Neural cell (in vitro differentiated cells): ENCODE measurements at regions not wholly inside any gene's neighbourhood (a gene's known extent, or its start where the extent isn't known, plus 50 kb on each side); places are given as distances from the start of the nearest gene placed in this dataset.

Source experiments
- H2AFZ ChIP-seq: fragments of 200-600, 300-800 bp; sonication (generic), shearing (Covaris generic); 2 replicates; pipeline ENCODE4 v1.6.0; 2014; ENCODE audit warnings: low read depth, mild to moderate bottlenecking, antibody characterized with exemption, low read length, moderate library complexity
- H3F3A ChIP-seq: fragments of 200-600 bp; shearing (Covaris generic); 2 replicates; pipeline ENCODE4 v1.6.1; 2016; ENCODE audit warnings: mild to moderate bottlenecking, moderate library complexity, mixed read lengths, antibody characterized with exemption, low read length; ENCODE audit not compliant: insufficient read depth, poor library complexity, severe bottlenecking
- H3K27ac ChIP-seq: fragments of 200-600, 300-800 bp; sonication (generic), shearing (Covaris generic); 2 replicates; pipeline ENCODE4 v1.5.1; 2014; ENCODE audit warnings: mild to moderate bottlenecking, low read length, moderate library complexity
- H3K27me3 ChIP-seq: fragments of 300-800, 200-600 bp; sonication (generic), shearing (Covaris generic); 2 replicates; pipeline ENCODE4 v1.6.0; 2014; ENCODE audit warnings: mild to moderate bottlenecking, low read depth, low read length, moderate library complexity; ENCODE audit not compliant: insufficient read depth
- H3K36me3 ChIP-seq: fragments of 300-800, 200-600 bp; sonication (generic), shearing (Covaris generic); 2 replicates; pipeline ENCODE4 v1.5.1; 2014; ENCODE audit warnings: mild to moderate bottlenecking, antibody characterized with exemption, low read length, moderate library complexity; ENCODE audit not compliant: insufficient read depth
- H3K4me2 ChIP-seq: fragments of 300-800, 200-600 bp; sonication (generic), shearing (Covaris generic); 2 replicates; pipeline ENCODE4 v1.6.0; 2014; ENCODE audit warnings: mild to moderate bottlenecking, low read length
- H3K4me3 ChIP-seq: fragments of 300-800, 200-600 bp; sonication (generic), shearing (Covaris generic); 2 replicates; pipeline ENCODE4 v1.5.1; 2014; ENCODE audit warnings: mild to moderate bottlenecking, low read length, moderate library complexity
- H3K79me2 ChIP-seq: fragments of 200-600 bp; shearing (Covaris generic); replicated peaks from 2 replicates; pipeline ENCODE4 v1.6.0; 2014; ENCODE audit warnings: mild to moderate bottlenecking, low read length, moderate library complexity; ENCODE audit not compliant: insufficient read depth
- H3K9ac ChIP-seq: fragments of 300-800, 200-600 bp; sonication (generic), shearing (Covaris generic); 2 replicates; pipeline ENCODE4 v1.6.1; 2016; ENCODE audit warnings: mild to moderate bottlenecking, low read length, mixed read lengths
- H3K9me2 ChIP-seq: fragments of 200-600 bp; shearing (Covaris generic); 2 replicates; pipeline ENCODE4 v1.6.1; 2016; ENCODE audit warnings: mild to moderate bottlenecking, low read length, mixed read lengths; ENCODE audit not compliant: insufficient read depth
- H3K9me3 ChIP-seq: fragments of 200-600, 300-800 bp; sonication (generic), shearing (Covaris generic); 2 replicates; pipeline ENCODE4 v1.6.1; 2016; ENCODE audit warnings: mild to moderate bottlenecking, mixed run types, low read length, moderate library complexity, mixed read lengths
- H4K20me1 ChIP-seq: fragments of 200-600 bp; shearing (Covaris generic); 2 replicates; pipeline ENCODE4 v1.6.1; 2016; ENCODE audit warnings: mild to moderate bottlenecking, mixed run types; ENCODE audit not compliant: insufficient read depth
- EP300 ChIP-seq: fragments of 450-650 bp; conservative IDR thresholded peaks from 2 replicates; pipeline ENCODE4 v1.6.1; 2014; ENCODE audit warnings: antibody characterized with exemption, mild to moderate bottlenecking, moderate library complexity; ENCODE audit not compliant: poor library complexity, severe bottlenecking
- EZH2 ChIP-seq: fragments of 200-600, 300-800 bp; shearing (Covaris generic), sonication (generic); IDR thresholded peaks from 2 replicates; pipeline ENCODE4 v1.6.1; 2014; ENCODE audit warnings: antibody characterized with exemption, low read length, borderline replicate concordance, mild to moderate bottlenecking; ENCODE audit not compliant: insufficient read depth, poor library complexity, severe bottlenecking
- MXI1 ChIP-seq: fragments of 450-650 bp; conservative IDR thresholded peaks from 2 replicates; pipeline ENCODE4 v1.6.1; 2014; ENCODE audit warnings: antibody characterized with exemption, mild to moderate bottlenecking; ENCODE audit not compliant: poor library complexity, severe bottlenecking
- POLR2AphosphoS5 ChIP-seq: IDR thresholded peaks from 2 replicates; pipeline ENCODE4 v1.6.1; 2012
- RAD21 ChIP-seq: fragments of 450-650 bp; conservative IDR thresholded peaks from 2 replicates; pipeline ENCODE4 v1.6.1; 2014; ENCODE audit warnings: antibody characterized with exemption, mild to moderate bottlenecking, moderate library complexity
- REST ChIP-seq: IDR thresholded peaks from 2 replicates; pipeline ENCODE4 v1.6.1; 2012; ENCODE audit warnings: borderline replicate concordance
- SMC3 ChIP-seq: fragments of 450-650 bp; conservative IDR thresholded peaks from 2 replicates; pipeline ENCODE4 v1.6.1; 2014; ENCODE audit warnings: antibody characterized with exemption, mild to moderate bottlenecking, moderate library complexity; ENCODE audit not compliant: poor library complexity
- TAF1 ChIP-seq: IDR thresholded peaks from 2 replicates; pipeline ENCODE4 v1.6.1; 2012; ENCODE audit warnings: low read depth
- TF ChIP-seq, protein P1 (sequence below): fragments of 450-650 bp; IDR thresholded peaks from 2 replicates; pipeline ENCODE4 v1.5.1; 2014; ENCODE audit warnings: antibody characterized with exemption, mild to moderate bottlenecking, moderate library complexity; ENCODE audit not compliant: poor library complexity, severe bottlenecking

- no peaks in the 10 kb centered on the region for H3K9me3 ChIP-seq
- H4K20me1 ChIP-seq: no peaks in the 10 kb centered on the region
- no peak overlapping the region for H3K4me2 ChIP-seq
- H3K9me2 ChIP-seq: no peaks in the 10 kb centered on the region
- H2AFZ ChIP-seq: no peak overlapping the region
- no peaks in the 10 kb centered on the region for H3K27me3 ChIP-seq
- no peaks in the 10 kb centered on the region for H3K79me2 ChIP-seq
- H3K27ac ChIP-seq: no peak overlapping the region
- TF ChIP-seq POLR2AphosphoS5 (no peak), EP300 (no peak), RAD21 (no peak), REST (no peak), TAF1 (no peak)
- no peaks in the 10 kb centered on the region for H3F3A ChIP-seq
- no peaks in the 10 kb centered on the region for H3K36me3 ChIP-seq
- no peak overlapping the region for H3K4me3 ChIP-seq
- no peak overlapping the region for H3K9ac ChIP-seq
Measured at GRCh38 chr7:33742999-33743587, 162.2 kb upstream of the BMPER start.

DNA sequence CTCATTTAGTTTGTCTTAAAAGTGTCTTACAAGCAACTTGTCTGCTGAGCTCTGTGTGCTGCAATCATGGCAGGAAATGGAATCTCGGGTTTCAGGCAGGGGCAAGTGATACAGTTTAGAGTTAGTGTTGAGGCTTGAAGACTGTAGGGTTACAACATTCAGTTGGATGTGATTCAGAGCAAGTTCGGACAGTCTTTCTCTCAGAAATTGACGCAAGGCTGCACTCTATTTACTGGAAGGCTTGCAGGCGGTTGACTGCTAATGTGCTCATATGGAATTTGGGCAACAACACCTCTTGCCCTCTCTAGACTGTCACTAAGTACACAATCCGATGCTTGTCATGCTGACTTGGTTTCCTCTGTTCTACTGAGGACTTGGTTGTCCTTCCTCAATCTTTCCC is 161.7 kb upstream of the BMPER start:
- no peaks in the 10 kb centered on the region for H3K36me3 ChIP-seq
- no peaks in the 10 kb centered on the region for H3K9me2 ChIP-seq
- no peak overlapping the region for H3K4me2 ChIP-seq
- H3K79me2 ChIP-seq: no peaks in the 10 kb centered on the region
- H3K27me3 ChIP-seq: no peaks in the 10 kb centered on the region
- TF ChIP-seq TAF1 (no peak), EP300 (no peak), EZH2 (no peak), SMC3 (no peak), MXI1 (no peak), POLR2AphosphoS5 (no peak), REST (no peak), RAD21 (no peak)
- TF ChIP-seq, protein P1, sequence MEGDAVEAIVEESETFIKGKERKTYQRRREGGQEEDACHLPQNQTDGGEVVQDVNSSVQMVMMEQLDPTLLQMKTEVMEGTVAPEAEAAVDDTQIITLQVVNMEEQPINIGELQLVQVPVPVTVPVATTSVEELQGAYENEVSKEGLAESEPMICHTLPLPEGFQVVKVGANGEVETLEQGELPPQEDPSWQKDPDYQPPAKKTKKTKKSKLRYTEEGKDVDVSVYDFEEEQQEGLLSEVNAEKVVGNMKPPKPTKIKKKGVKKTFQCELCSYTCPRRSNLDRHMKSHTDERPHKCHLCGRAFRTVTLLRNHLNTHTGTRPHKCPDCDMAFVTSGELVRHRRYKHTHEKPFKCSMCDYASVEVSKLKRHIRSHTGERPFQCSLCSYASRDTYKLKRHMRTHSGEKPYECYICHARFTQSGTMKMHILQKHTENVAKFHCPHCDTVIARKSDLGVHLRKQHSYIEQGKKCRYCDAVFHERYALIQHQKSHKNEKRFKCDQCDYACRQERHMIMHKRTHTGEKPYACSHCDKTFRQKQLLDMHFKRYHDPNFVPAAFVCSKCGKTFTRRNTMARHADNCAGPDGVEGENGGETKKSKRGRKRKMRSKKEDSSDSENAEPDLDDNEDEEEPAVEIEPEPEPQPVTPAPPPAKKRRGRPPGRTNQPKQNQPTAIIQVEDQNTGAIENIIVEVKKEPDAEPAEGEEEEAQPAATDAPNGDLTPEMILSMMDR: no peak
- no peak overlapping the region for H3K4me3 ChIP-seq
- no peak overlapping the region for H3K9ac ChIP-seq
- H3K27ac ChIP-seq: no peak overlapping the region
- no peak overlapping the region for H2AFZ ChIP-seq
- no peaks in the 10 kb centered on the region for H4K20me1 ChIP-seq
- no peaks in the 10 kb centered on the region for H3K9me3 ChIP-seq
- no peaks in the 10 kb centered on the region for H3F3A ChIP-seq
